GM18907 (cell line): ENCODE measurements at regions not wholly inside any gene's neighbourhood (a gene's known extent, or its start where the extent isn't known, plus 50 kb on each side); places are given as distances from the start of the nearest gene placed in this dataset.
"Not testable (repeated sequence)": the region's sequence is repeated elsewhere in the genome, so short reads cannot be mapped to it uniquely, and the experiment has no call there.

ENCODE experiments used
- ATAC-seq: cut with Tn5 transposase; IDR thresholded peaks from one replicate; pipeline ENCODE4 v1.9.1; 2021; ENCODE audit warnings: mild to moderate bottlenecking, moderate library complexity; ENCODE audit not compliant: unreplicated experiment

- ATAC-seq = no peak
These were observed 335.7 kb upstream of the PPP2R3A start for GRCh38 chr3:135629701-135630408.

GRCh38 chr3:135632556-135633065, 332.9 kb upstream of the PPP2R3A start:
- ATAC-seq = no peak

- ATAC-seq = no peak
These were observed 332.4 kb upstream of the PPP2R3A start for GRCh38 chr3:135633078-135633477.

- ATAC-seq = no peak
These were observed 328.9 kb upstream of the PPP2R3A start for GRCh38 chr3:135636596-135636995.

GRCh38 chr3:135637013-135637412, 328.5 kb upstream of the PPP2R3A start:
- ATAC-seq = no peak

- ATAC-seq = no peak
These were observed 323.8 kb upstream of the PPP2R3A start for GRCh38 chr3:135641761-135642160.

- no peak for ATAC-seq
These were observed 320.0 kb upstream of the PPP2R3A start for GRCh38 chr3:135645541-135645940.

- ATAC-seq = no peak
These were observed 318.7 kb upstream of the PPP2R3A start for GRCh38 chr3:135646873-135647272.

- no peak for ATAC-seq
These were observed 316.2 kb upstream of the PPP2R3A start for GRCh38 chr3:135649361-135649760.

- ATAC-seq = no peak
These were observed 315.2 kb upstream of the PPP2R3A start for GRCh38 chr3:135650309-135650708.

GRCh38 chr3:135652388-135652787, 313.1 kb upstream of the PPP2R3A start:
- no peak for ATAC-seq

- ATAC-seq = no peak
These were observed 310.2 kb upstream of the PPP2R3A start for GRCh38 chr3:135655328-135655727.

GRCh38 chr3:135658451-135658850, 307.1 kb upstream of the PPP2R3A start:
- not testable (repeated sequence) for ATAC-seq

GRCh38 chr3:135667061-135667460, 298.5 kb upstream of the PPP2R3A start:
- no peak for ATAC-seq

- no peak for ATAC-seq
These were observed 291.0 kb upstream of the PPP2R3A start for GRCh38 chr3:135674508-135674907.

GRCh38 chr3:135678386-135678785, 287.1 kb upstream of the PPP2R3A start:
- no peak for ATAC-seq

- ATAC-seq = no peak
These were observed 277.5 kb upstream of the PPP2R3A start for GRCh38 chr3:135688003-135688402.

- no peak for ATAC-seq
These were observed 274.9 kb upstream of the PPP2R3A start for GRCh38 chr3:135690664-135691063.

GRCh38 chr3:135691240-135691639, 274.3 kb upstream of the PPP2R3A start:
- no peak for ATAC-seq

GRCh38 chr3:135694142-135694541, 271.4 kb upstream of the PPP2R3A start:
- ATAC-seq = no peak

GRCh38 chr3:135699741-135700140, 265.8 kb upstream of the PPP2R3A start:
- no peak for ATAC-seq

GRCh38 chr3:135706758-135707375, 258.7 kb upstream of the PPP2R3A start:
- ATAC-seq = no peak
